IMR-90 (cell line): ENCODE measurements at regions not wholly inside any gene's neighbourhood (a gene's known extent, or its start where the extent isn't known, plus 50 kb on each side); places are given as distances from the start of the nearest gene placed in this dataset.

Source experiments
- ATAC-seq: fragments of 200-7000 bp; cut with Tn5 transposase; 2 replicates; pipeline ENCODE4 v1.9.1; 2020; ENCODE audit warnings: low read depth, mild to moderate bottlenecking, moderate library complexity
- BruUV-seq: library from RNA; stranded (reverse); fragments of 400-500 nt; replicated peaks from 2 replicates; lab custom pipeline; 2021; lab: Mats Ljungman, UMichigan
- CTCF ChIA-PET: fragments of 300-600 bp; formaldehyde crosslinking; extraction: SDS; loops from one replicate; lab custom pipeline; 2021; ENCODE audit warnings: antibody characterized with exemption; lab: Yijun Ruan, JAX
- POLR2A ChIA-PET: fragments of 300-600 bp; sonication (Branson Sonifier 250); formaldehyde crosslinking; loops from one replicate; lab custom pipeline; 2022; ENCODE audit warnings: antibody characterized with exemption; ENCODE audit not compliant: unreplicated experiment; lab: Charles Lee
- DNase-seq: peaks from one replicate; pipeline ENCODE4 v3.0.0; 2013
- H2AFZ ChIP-seq: replicated peaks from 2 replicates; pipeline ENCODE3; 2013; ENCODE audit warnings: low read length, mild to moderate bottlenecking; ENCODE audit not compliant: poor library complexity
- H2AK5ac ChIP-seq: 2 replicates; pipeline ENCODE4 v1.6.1; 2013; ENCODE audit warnings: low read depth, low read length, inconsistent platforms
- H2AK9ac ChIP-seq: replicated peaks from 2 replicates; pipeline ENCODE3; 2013; ENCODE audit warnings: mild to moderate bottlenecking, low read depth, low read length, moderate library complexity; ENCODE audit not compliant: poor library complexity
- H2BK120ac ChIP-seq: 2 replicates; pipeline ENCODE4 v1.6.1; 2013; ENCODE audit warnings: low read depth, low read length, inconsistent platforms
- H2BK15ac ChIP-seq: 3 replicates; pipeline ENCODE4 v1.6.1; 2013; ENCODE audit warnings: low read depth, low read length, inconsistent platforms
- H2BK20ac ChIP-seq: 2 replicates; pipeline ENCODE4 v1.6.1; 2013; ENCODE audit warnings: low read depth, mild to moderate bottlenecking, inconsistent platforms, low read length, moderate library complexity
- H2BK5ac ChIP-seq: 2 replicates; pipeline ENCODE4 v1.6.1; 2013; ENCODE audit warnings: mild to moderate bottlenecking, low read depth, low read length, inconsistent platforms; ENCODE audit not compliant: poor library complexity, severe bottlenecking
- H3K14ac ChIP-seq: replicated peaks from 2 replicates; pipeline ENCODE4 v1.6.1; 2013; ENCODE audit warnings: low read depth, low read length, inconsistent platforms
- H3K18ac ChIP-seq: 2 replicates; pipeline ENCODE4 v1.6.1; 2013; ENCODE audit warnings: low read depth, low read length, control low read depth
- H3K23ac ChIP-seq: 2 replicates; pipeline ENCODE4 v1.6.1; 2013; ENCODE audit warnings: low read depth, low read length, inconsistent platforms
- H3K27ac ChIP-seq: 2 replicates; pipeline ENCODE4 v1.5.1; 2013; ENCODE audit warnings: mild to moderate bottlenecking, control low read depth, low read length; ENCODE audit not compliant: insufficient read depth
- H3K27me3 ChIP-seq: 2 replicates; pipeline ENCODE4 v1.6.1; 2013; ENCODE audit warnings: low read length; ENCODE audit not compliant: control insufficient read depth, insufficient read depth
- H3K36me3 ChIP-seq: 2 replicates; pipeline ENCODE4 v1.6.1; 2013; ENCODE audit warnings: low read length, mixed read lengths; ENCODE audit not compliant: control insufficient read depth, insufficient read depth
- H3K4ac ChIP-seq: 2 replicates; pipeline ENCODE4 v1.6.1; 2013; ENCODE audit warnings: low read depth, low read length, inconsistent platforms
- H3K4me1 ChIP-seq: 2 replicates; pipeline ENCODE4 v1.6.1; 2013; ENCODE audit warnings: low read length, mixed read lengths; ENCODE audit not compliant: control insufficient read depth, insufficient read depth
- H3K4me2 ChIP-seq: 2 replicates; pipeline ENCODE4 v1.6.1; 2013; ENCODE audit warnings: low read depth, mild to moderate bottlenecking, control low read depth, low read length, moderate library complexity
- H3K4me3 ChIP-seq: 2 replicates; pipeline ENCODE4 v1.5.1; 2013; ENCODE audit warnings: low read depth, mild to moderate bottlenecking, control low read depth, low read length, moderate library complexity; ENCODE audit not compliant: insufficient read depth
- H3K56ac ChIP-seq: 2 replicates; pipeline ENCODE4 v1.6.1; 2013; ENCODE audit warnings: low read length, inconsistent platforms; ENCODE audit not compliant: insufficient read depth; ENCODE audit errors: extremely low read depth
- H3K79me1 ChIP-seq, 2 experiments: 2 replicates each; pipeline ENCODE4 v1.6.1; 2013; ENCODE audit warnings: low read length in 2 of 2, inconsistent platforms in 1 of 2, low read depth in 1 of 2
- H3K9ac ChIP-seq: 2 replicates; pipeline ENCODE4 v1.6.1; 2013; ENCODE audit warnings: low read depth, low read length, control low read depth
- H3K9me1 ChIP-seq: 2 replicates; pipeline ENCODE4 v1.6.1; 2013; ENCODE audit warnings: low read length, inconsistent platforms; ENCODE audit not compliant: insufficient read depth
- H3K9me3 ChIP-seq: 2 replicates; pipeline ENCODE4 v1.6.1; 2013; ENCODE audit warnings: low read length; ENCODE audit not compliant: control insufficient read depth, insufficient read depth
- H4K20me1 ChIP-seq: 2 replicates; pipeline ENCODE4 v1.6.1; 2013; ENCODE audit warnings: low read length, inconsistent platforms; ENCODE audit not compliant: insufficient read depth
- H4K5ac ChIP-seq: 2 replicates; pipeline ENCODE4 v1.6.1; 2013; ENCODE audit warnings: mild to moderate bottlenecking, low read depth, low read length, control low read depth
- H4K8ac ChIP-seq, 2 experiments: 2 replicates each; pipeline ENCODE4 v1.6.1; 2013; ENCODE audit warnings: low read depth in 2 of 2, low read length in 2 of 2, control low read depth in 1 of 2, inconsistent platforms in 1 of 2
- H4K91ac ChIP-seq: 2 replicates; pipeline ENCODE4 v1.6.1; 2013; ENCODE audit warnings: low read depth, low read length, inconsistent platforms; ENCODE audit not compliant: insufficient read depth
- FOS ChIP-seq: fragments of 150-350 bp; IDR thresholded peaks from 2 replicates; pipeline ENCODE4 v1.6.1; 2016; ENCODE audit warnings: low read depth, low read length
- MAFK ChIP-seq: IDR thresholded peaks from 2 replicates; pipeline ENCODE4 v1.6.1; 2012; ENCODE audit warnings: low read depth, low read length, improper control_type of control experiment
- NFE2L2 ChIP-seq: fragments of 150-350 bp; IDR thresholded peaks from 2 replicates; pipeline ENCODE4 v1.6.1; 2016; ENCODE audit warnings: low read depth, mild to moderate bottlenecking, low read length
- RFX5 ChIP-seq: IDR thresholded peaks from 2 replicates; pipeline ENCODE4 v1.8.0; 2012; ENCODE audit warnings: low read depth, mild to moderate bottlenecking, low read length, moderate library complexity
- SMC3 ChIP-seq: fragments of 150-350 bp; IDR thresholded peaks from 2 replicates; pipeline ENCODE4 v1.6.1; 2016; ENCODE audit warnings: low read depth, mild to moderate bottlenecking, antibody characterized with exemption, low read length, moderate library complexity
- USF2 ChIP-seq: fragments of 150-350 bp; IDR thresholded peaks from 2 replicates; pipeline ENCODE4 v1.6.1; 2017; ENCODE audit warnings: mild to moderate bottlenecking, antibody characterized with exemption, low read length, low read depth
- WGBS, 2 experiments: methylation state at CpG; one replicate each; pipeline versions ENCODE4 v1.1.5 to v1.1.7; 2013; ENCODE audit warnings: missing lambda C conversion rate in 2 of 2; ENCODE audit not compliant: insufficient read length in 1 of 2; ENCODE audit errors: extremely low coverage in 2 of 2; 5-methylcytosine and 5-hydroxymethylcytosine counted together
- dilution Hi-C: fragments of 300-500 bp; cut with HindIII; formaldehyde crosslinking; loops from one replicate; pipeline ENCODE4 v1.14.3; 2018; ENCODE audit warnings: low sequenced_read_pairs; ENCODE audit not compliant: unreplicated experiment
- in situ Hi-C: fragments of 300-500 bp; cut with MboI; formaldehyde crosslinking; loops from 3 replicates; pipeline ENCODE4 v1.14.3; 2019; ENCODE audit warnings: low sequenced_read_pairs, inconsistent platforms, mixed read lengths
- intact Hi-C: fragments of 100-400 bp; cut with micrococcal nuclease; formaldehyde crosslinking; loops from 2 replicates; pipeline ENCODE4 v1.10.0; 2022

GRCh38 chr19:33894787-33895186 is 98.1 kb downstream of the KCTD15 start:
- no peak overlapping the region for H2BK120ac ChIP-seq
- no peaks in the 10 kb centered on the region for H3K9me1 ChIP-seq
- H3K9me3 ChIP-seq = no peaks in the 10 kb centered on the region
- no peaks in the 10 kb centered on the region for H4K20me1 ChIP-seq
- H3K18ac ChIP-seq = no peak overlapping the region
- no peak overlapping the region for H3K4me3 ChIP-seq
- H3K4me1 ChIP-seq = no peaks in the 10 kb centered on the region
- ChIA-PET POLR2A (no interaction called here), CTCF (no interaction called here)
- dilution Hi-C loops = no loop called here
- H2AK9ac ChIP-seq = no peak overlapping the region
- H3K14ac ChIP-seq = no peak overlapping the region
- H3K4me2 ChIP-seq = no peak overlapping the region
- H4K91ac ChIP-seq = no peak overlapping the region
- no peak overlapping the region for H4K8ac ChIP-seq
- TF ChIP-seq SMC3 = no peak
- no peak for TF ChIP-seq USF2
- no peak for TF ChIP-seq MAFK
- no peak for TF ChIP-seq RFX5
- no peak for TF ChIP-seq FOS
- TF ChIP-seq NFE2L2 = no peak
- no TSS peak for BruUV-seq
- no peak overlapping the region for H3K23ac ChIP-seq
- H3K9ac ChIP-seq = no peak overlapping the region
- in situ Hi-C loops = no loop called here
- no peak for DNase-seq
- H2AK5ac ChIP-seq = no peak overlapping the region
- H2BK20ac ChIP-seq = no peak overlapping the region
- no peak overlapping the region for H3K56ac ChIP-seq
- peaks cover 2% of the 10 kb centered on the region; the same call in 1 of the 2 replicates for H3K27me3 ChIP-seq
- H4K5ac ChIP-seq = no peak overlapping the region
- no peak overlapping the region for H2BK15ac ChIP-seq
- no peak overlapping the region for H3K27ac ChIP-seq
- 66% methylated on average over 11 of the region's 11 CpGs; no CpG with 5 or more reads in 1 of the 2 experiments for whole genome bisulfite sequencing, 2 experiments
- no peaks in the 10 kb centered on the region for H3K79me1 ChIP-seq
- ATAC-seq = no peak
- no peaks in the 10 kb centered on the region for H3K36me3 ChIP-seq
- H2BK5ac ChIP-seq = no peak overlapping the region
- intact Hi-C loops = no loop called here
- no peak overlapping the region for H2AFZ ChIP-seq
- H3K4ac ChIP-seq = no peak overlapping the region
